H9 (cell line): ENCODE measurements at regions not wholly inside any gene's neighbourhood (a gene's known extent, or its start where the extent isn't known, plus 50 kb on each side); places are given as distances from the start of the nearest gene placed in this dataset.

Experiments used
- DNase-seq: peaks from one replicate; pipeline ENCODE4 v3.0.0-alpha.2; 2017
- H2AFZ ChIP-seq: one replicate; pipeline ENCODE4 v1.6.1; 2013; ENCODE audit warnings: mild to moderate bottlenecking, low read length, control low read depth, moderate library complexity
- H2AK5ac ChIP-seq: 2 replicates; pipeline ENCODE4 v1.6.1; 2013; ENCODE audit warnings: low read length, control low read depth, mixed read lengths; ENCODE audit not compliant: insufficient read length
- H2BK120ac ChIP-seq: one replicate; pipeline ENCODE4 v1.6.1; 2013; ENCODE audit warnings: low read depth, mild to moderate bottlenecking, low read length, control low read depth, inconsistent platforms; ENCODE audit not compliant: poor library complexity, severe bottlenecking
- H2BK12ac ChIP-seq: 2 replicates; pipeline ENCODE4 v1.6.1; 2013; ENCODE audit warnings: low read length, control low read depth, mixed read lengths, low read depth; ENCODE audit not compliant: insufficient read length
- H2BK15ac ChIP-seq: 2 replicates; pipeline ENCODE4 v1.6.1; 2013; ENCODE audit warnings: low read depth, low read length, control low read depth
- H2BK20ac ChIP-seq: one replicate; pipeline ENCODE4 v1.6.1; 2013; ENCODE audit warnings: low read depth, mild to moderate bottlenecking, low read length, control low read depth, inconsistent platforms; ENCODE audit not compliant: poor library complexity, severe bottlenecking
- H2BK5ac ChIP-seq: 2 replicates; pipeline ENCODE4 v1.6.1; 2013; ENCODE audit warnings: low read length, control low read depth, mixed read lengths; ENCODE audit not compliant: insufficient read length
- H3K14ac ChIP-seq: 2 replicates; pipeline ENCODE4 v1.6.1; 2013; ENCODE audit warnings: low read length, control low read depth; ENCODE audit not compliant: insufficient read depth
- H3K18ac ChIP-seq: 2 replicates; pipeline ENCODE4 v1.6.1; 2013; ENCODE audit warnings: low read depth, mild to moderate bottlenecking, mixed read lengths, low read length, control low read depth; ENCODE audit not compliant: insufficient read length
- H3K23ac ChIP-seq: 2 replicates; pipeline ENCODE4 v1.6.1; 2013; ENCODE audit warnings: low read length, control low read depth, mixed read lengths, low read depth; ENCODE audit not compliant: insufficient read length
- H3K23me2 ChIP-seq: 2 replicates; pipeline ENCODE4 v1.6.1; 2013; ENCODE audit warnings: low read depth, mild to moderate bottlenecking, mixed read lengths, low read length, control low read depth; ENCODE audit not compliant: insufficient read length, poor library complexity, severe bottlenecking
- H3K27ac ChIP-seq: 2 replicates; pipeline ENCODE4 v1.5.1; 2013; ENCODE audit warnings: low read length, control low read depth, mixed read lengths, low read depth; ENCODE audit not compliant: insufficient read length
- H3K27me3 ChIP-seq: 2 replicates; pipeline ENCODE4 v1.6.1; 2013; ENCODE audit warnings: low read length, control low read depth, inconsistent platforms; ENCODE audit not compliant: insufficient read depth
- H3K4ac ChIP-seq: 2 replicates; pipeline ENCODE4 v1.6.1; 2013; ENCODE audit warnings: low read depth, mild to moderate bottlenecking, control low read depth, inconsistent platforms, low read length, moderate library complexity
- H3K4me1 ChIP-seq: 2 replicates; pipeline ENCODE4 v1.6.1; 2013; ENCODE audit warnings: low read length, control low read depth, inconsistent platforms; ENCODE audit not compliant: insufficient read depth
- H3K4me2 ChIP-seq: 2 replicates; pipeline ENCODE4 v1.6.1; 2013; ENCODE audit warnings: low read length, control low read depth, mixed read lengths; ENCODE audit not compliant: insufficient read length, insufficient read depth
- H3K56ac ChIP-seq: 2 replicates; pipeline ENCODE4 v1.6.1; 2013; ENCODE audit warnings: low read depth, mild to moderate bottlenecking, mixed read lengths, low read length, control low read depth; ENCODE audit not compliant: insufficient read length
- H3K79me1 ChIP-seq: 2 replicates; pipeline ENCODE4 v1.6.1; 2013; ENCODE audit warnings: low read depth, mild to moderate bottlenecking, moderate library complexity, low read length, control low read depth, inconsistent platforms; ENCODE audit not compliant: insufficient read depth, poor library complexity, severe bottlenecking
- H3K79me2 ChIP-seq: 2 replicates; pipeline ENCODE4 v1.6.1; 2013; ENCODE audit warnings: low read length, control low read depth, inconsistent platforms; ENCODE audit not compliant: insufficient read depth
- H3K9ac ChIP-seq: 2 replicates; pipeline ENCODE4 v1.6.1; 2013; ENCODE audit warnings: low read length, control low read depth, mixed read lengths; ENCODE audit not compliant: insufficient read length; ENCODE audit errors: extremely low read depth
- H3K9me3 ChIP-seq: one replicate; pipeline ENCODE4 v1.6.1; 2013; ENCODE audit warnings: low read depth, low read length, inconsistent platforms; ENCODE audit not compliant: control insufficient read depth
- H3T11ph ChIP-seq: one replicate; pipeline ENCODE4 v1.6.1; 2013; ENCODE audit warnings: mild to moderate bottlenecking, low read length, control low read depth, inconsistent platforms
- H4K20me1 ChIP-seq: one replicate; pipeline ENCODE4 v1.6.1; 2013; ENCODE audit not compliant: control insufficient read depth, insufficient read length, insufficient read depth
- H4K5ac ChIP-seq: 2 replicates; pipeline ENCODE4 v1.6.1; 2013; ENCODE audit warnings: low read depth, mild to moderate bottlenecking, mixed read lengths, low read length, control low read depth; ENCODE audit not compliant: insufficient read length
- H4K8ac ChIP-seq: replicated peaks from 2 replicates; pipeline ENCODE4 v1.6.1; 2013; ENCODE audit warnings: low read length, control low read depth, mixed read lengths, low read depth; ENCODE audit not compliant: insufficient read length
- H4K91ac ChIP-seq: 2 replicates; pipeline ENCODE4 v1.6.1; 2013; ENCODE audit warnings: low read depth, mild to moderate bottlenecking, moderate library complexity, mixed read lengths, low read length, control low read depth; ENCODE audit not compliant: insufficient read length
- H3K27ac Mint-ChIP-seq, 3 experiments: 2 replicates in 2 of 3; 3 replicates in 1 of 3; pipeline ENCODE4 v1.8.0; 2020 to 2021; ENCODE audit warnings: mixed read lengths in 3 of 3, mild to moderate bottlenecking in 1 of 3, moderate library complexity in 1 of 3
- H3K27me3 Mint-ChIP-seq: 2 replicates; pipeline ENCODE4 v1.8.0; 2021; ENCODE audit warnings: low read depth, mild to moderate bottlenecking, moderate library complexity, mixed read lengths
- H3K36me3 Mint-ChIP-seq, 3 experiments: 2 replicates in 2 of 3; 3 replicates in 1 of 3; pipeline ENCODE4 v1.8.0; 2020 to 2021; ENCODE audit warnings: low read depth in 3 of 3, mixed read lengths in 3 of 3; ENCODE audit not compliant: insufficient read depth in 1 of 3
- H3K4me1 Mint-ChIP-seq, 2 experiments: 2 replicates each; pipeline ENCODE4 v1.8.0; 2020; ENCODE audit warnings: mixed read lengths in 2 of 2
- H3K4me3 Mint-ChIP-seq, 2 experiments: 2 replicates in 1 of 2; 3 replicates in 1 of 2; pipeline ENCODE4 v1.8.0; 2020 to 2021; ENCODE audit warnings: mild to moderate bottlenecking in 2 of 2, mixed read lengths in 2 of 2, moderate library complexity in 1 of 2
- H3K9me3 Mint-ChIP-seq, 2 experiments: 2 replicates in 1 of 2; 3 replicates in 1 of 2; pipeline ENCODE4 v1.8.0; 2020; ENCODE audit warnings: mild to moderate bottlenecking in 2 of 2, mixed read lengths in 2 of 2, moderate library complexity in 1 of 2
- CTCF ChIP-seq: fragments of 200-600 bp; sonication (generic); conservative IDR thresholded peaks from 3 replicates; pipeline ENCODE4 v1.8.0; 2021; ENCODE audit warnings: antibody characterized with exemption, mild to moderate bottlenecking
- WGBS: extraction: QIAGEN DNeasy Blood & Tissue Kit; methylation state at CpG from one replicate; pipeline ENCODE4 v1.1.7; 2013; ENCODE audit warnings: missing lambda C conversion rate, low lambda C conversion rate, mixed read lengths; ENCODE audit not compliant: insufficient read length; ENCODE audit errors: extremely low coverage; 5-methylcytosine and 5-hydroxymethylcytosine counted together

GRCh38 chr20:40109136-40109535 lies 579.9 kb downstream of the MAFB start:
- Histone ChIP-seq H3K56ac (no peak overlapping the region), H3K27me3 (no peaks in the 10 kb centered on the region), H3K79me1 (no peaks in the 10 kb centered on the region), H3K18ac (no peak overlapping the region), H2AK5ac (no peak overlapping the region), H3T11ph (no peak overlapping the region), H3K9me3 (no peaks in the 10 kb centered on the region), H4K8ac (no peak overlapping the region), H4K20me1 (no peaks in the 10 kb centered on the region), H3K4me1 (no peaks in the 10 kb centered on the region), H4K5ac (no peak overlapping the region), H3K9ac (no peak overlapping the region), H3K23me2 (no peaks in the 10 kb centered on the region), H3K4me2 (no peak overlapping the region), H2BK120ac (no peak overlapping the region), H3K4ac (no peak overlapping the region), H2BK15ac (no peak overlapping the region), H4K91ac (no peak overlapping the region), H3K79me2 (no peaks in the 10 kb centered on the region), H3K27ac (no peak overlapping the region), H2BK20ac (no peak overlapping the region), H2BK12ac (no peak overlapping the region), H3K14ac (no peak overlapping the region), H2BK5ac (no peak overlapping the region), H2AFZ (no peak overlapping the region), H3K23ac (no peak overlapping the region)
- Mint-ChIP-seq H3K27me3 (no peaks in the 10 kb centered on the region), H3K27ac (no peak overlapping the region), H3K4me1 (peaks cover 0 to 2% of the 10 kb centered on the region in 2 experiments; a peak in 1 of 4 replicates), H3K9me3 (no peaks in the 10 kb centered on the region), H3K36me3 (no peaks in the 10 kb centered on the region; a peak in 1 of 7 replicates), H3K4me3 (no peak overlapping the region)
- TF ChIP-seq CTCF, result no peak
- DNase-seq, result no peak
- no CpG with 5 or more reads among the region's 5 CpGs for WGBS
